ENCODE measurements at regions not wholly inside any gene's neighbourhood (a gene's known extent, or its start where the extent isn't known, plus 50 kb on each side); places are given as distances from the start of the nearest gene placed in this dataset.

DNA sequence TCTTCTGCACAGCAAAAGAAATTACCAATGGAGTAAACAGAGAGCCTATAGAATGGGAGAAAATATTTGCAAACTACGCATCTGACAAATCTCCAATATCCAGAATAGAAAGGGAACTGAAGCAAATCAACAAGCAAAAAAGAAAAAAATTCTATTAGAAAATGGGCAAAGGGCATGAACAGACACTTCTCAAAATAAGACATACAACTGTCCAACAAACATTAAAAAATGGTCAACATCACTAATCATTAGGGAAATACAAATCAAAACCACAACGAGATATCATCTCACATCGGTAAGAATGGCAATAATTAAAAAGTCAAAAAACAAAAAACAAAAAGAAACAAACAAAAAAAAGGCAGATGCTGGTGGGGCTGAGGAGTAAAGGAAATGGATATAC lies 356.4 kb downstream of the ADCYAP1 start:
- TF ChIP-seq, protein P1, sequence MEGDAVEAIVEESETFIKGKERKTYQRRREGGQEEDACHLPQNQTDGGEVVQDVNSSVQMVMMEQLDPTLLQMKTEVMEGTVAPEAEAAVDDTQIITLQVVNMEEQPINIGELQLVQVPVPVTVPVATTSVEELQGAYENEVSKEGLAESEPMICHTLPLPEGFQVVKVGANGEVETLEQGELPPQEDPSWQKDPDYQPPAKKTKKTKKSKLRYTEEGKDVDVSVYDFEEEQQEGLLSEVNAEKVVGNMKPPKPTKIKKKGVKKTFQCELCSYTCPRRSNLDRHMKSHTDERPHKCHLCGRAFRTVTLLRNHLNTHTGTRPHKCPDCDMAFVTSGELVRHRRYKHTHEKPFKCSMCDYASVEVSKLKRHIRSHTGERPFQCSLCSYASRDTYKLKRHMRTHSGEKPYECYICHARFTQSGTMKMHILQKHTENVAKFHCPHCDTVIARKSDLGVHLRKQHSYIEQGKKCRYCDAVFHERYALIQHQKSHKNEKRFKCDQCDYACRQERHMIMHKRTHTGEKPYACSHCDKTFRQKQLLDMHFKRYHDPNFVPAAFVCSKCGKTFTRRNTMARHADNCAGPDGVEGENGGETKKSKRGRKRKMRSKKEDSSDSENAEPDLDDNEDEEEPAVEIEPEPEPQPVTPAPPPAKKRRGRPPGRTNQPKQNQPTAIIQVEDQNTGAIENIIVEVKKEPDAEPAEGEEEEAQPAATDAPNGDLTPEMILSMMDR (IDR thresholded peaks at IDR 0.05), result no peak
- no peak for TF ChIP-seq ZFX (IDR thresholded peaks at IDR 0.05; ENCODE audit: borderline replicate concordance)

Measured in 22Rv1 (cell line).